Iris pigment epithelial cell (primary cell): ENCODE measurements at regions not wholly inside any gene's neighbourhood (a gene's known extent, or its start where the extent isn't known, plus 50 kb on each side); places are given as distances from the start of the nearest gene placed in this dataset.
A peak's percentile ranks its signal among the peaks of the same experiment; 100 is the strongest.

Source experiments
- DNase-seq: peaks from one replicate; pipeline ENCODE4 v3.0.0-alpha.2; 2011; ENCODE audit warnings: low read depth

DNA sequence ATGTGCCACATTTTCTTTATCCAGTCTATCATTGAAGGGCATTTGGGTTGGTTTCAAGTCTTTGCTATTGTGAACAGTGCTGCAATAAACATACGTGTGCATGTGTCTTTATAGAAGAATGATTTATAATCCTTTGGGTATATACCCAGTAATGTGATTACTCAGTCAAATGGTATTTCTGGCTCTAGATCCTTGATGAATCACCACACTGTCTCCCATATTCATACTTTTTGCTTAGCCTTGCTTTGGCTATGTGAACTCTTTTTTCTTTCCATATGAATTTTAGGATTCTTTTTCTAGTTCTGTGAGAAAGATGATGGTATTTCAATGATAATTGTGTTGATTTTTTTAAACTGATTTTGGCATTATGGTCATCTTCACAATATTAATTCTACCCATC, 530.1 kb downstream of the SLC6A15 start:
- DNase-seq: peak; percentile 88

DNA sequence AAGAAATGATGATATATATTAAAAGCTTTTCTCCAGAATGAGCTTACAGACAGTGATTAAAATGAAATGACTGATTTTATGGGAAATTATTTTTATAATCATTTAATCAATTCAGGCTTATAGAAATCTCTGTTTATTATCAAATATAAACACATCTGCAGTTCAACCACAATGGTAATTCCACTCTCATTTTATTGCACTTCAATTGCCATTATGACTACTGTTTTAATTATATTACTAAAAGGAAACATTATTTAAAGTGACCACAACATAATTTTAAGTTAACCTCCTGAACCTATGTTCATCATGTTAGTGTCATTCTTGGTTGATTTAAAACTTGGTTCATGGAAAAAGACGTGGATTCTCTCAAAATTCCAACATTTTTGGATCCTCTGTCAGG, 536.3 kb downstream of the SLC6A15 start:
- DNase-seq: no peak

DNA sequence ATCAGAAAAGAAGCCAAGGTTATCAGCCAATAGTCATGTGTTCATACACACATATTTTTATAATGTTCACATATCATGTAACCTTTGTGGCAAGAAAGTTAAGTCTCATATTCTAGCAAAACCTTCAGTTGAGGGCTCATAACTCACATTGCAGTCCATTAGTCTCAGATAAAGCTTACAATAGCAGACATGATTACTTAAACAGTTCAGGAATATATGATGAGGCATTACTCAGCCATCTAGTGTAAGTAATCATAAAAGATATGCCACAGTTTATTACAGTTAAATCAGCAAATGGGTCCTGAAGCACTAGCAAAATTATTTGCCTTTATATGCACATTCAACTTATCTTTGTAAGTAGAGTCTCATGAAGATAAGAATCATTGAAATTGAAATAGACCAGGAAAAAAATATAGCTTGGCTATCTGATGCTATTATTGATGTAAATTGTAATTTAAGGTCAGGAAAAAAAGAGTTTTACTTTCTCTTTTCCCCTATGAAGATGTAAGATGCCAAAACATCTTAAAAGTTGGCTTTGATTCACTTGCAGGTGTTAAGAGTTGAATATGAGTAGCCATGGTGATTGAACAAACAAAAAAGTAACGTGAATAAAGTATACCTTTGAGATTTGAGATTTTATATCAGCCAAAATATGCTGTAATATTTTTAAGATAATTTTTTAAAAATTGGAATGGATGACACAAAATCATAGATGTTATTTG, 537.0 kb downstream of the SLC6A15 start:
- peak; percentile 74 for DNase-seq

DNA sequence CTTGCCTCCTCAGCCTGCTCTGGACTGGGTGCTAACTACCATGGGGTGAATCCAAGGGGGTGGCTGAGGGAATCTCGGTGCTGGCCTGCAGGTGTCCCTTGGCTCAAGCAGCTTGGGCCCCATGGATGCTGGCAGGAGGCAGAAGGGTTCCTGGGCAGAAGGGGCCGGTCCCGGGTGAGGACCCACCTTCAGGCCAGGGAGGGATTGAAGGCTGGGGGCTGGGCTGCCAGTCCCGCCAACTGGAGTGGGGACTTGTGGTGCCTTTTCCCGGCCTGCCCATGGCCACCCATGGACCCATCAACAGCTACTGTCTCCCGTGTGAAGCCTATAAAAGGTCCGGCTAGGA, 550.1 kb downstream of the SLC6A15 start:
- no peak for DNase-seq

DNA sequence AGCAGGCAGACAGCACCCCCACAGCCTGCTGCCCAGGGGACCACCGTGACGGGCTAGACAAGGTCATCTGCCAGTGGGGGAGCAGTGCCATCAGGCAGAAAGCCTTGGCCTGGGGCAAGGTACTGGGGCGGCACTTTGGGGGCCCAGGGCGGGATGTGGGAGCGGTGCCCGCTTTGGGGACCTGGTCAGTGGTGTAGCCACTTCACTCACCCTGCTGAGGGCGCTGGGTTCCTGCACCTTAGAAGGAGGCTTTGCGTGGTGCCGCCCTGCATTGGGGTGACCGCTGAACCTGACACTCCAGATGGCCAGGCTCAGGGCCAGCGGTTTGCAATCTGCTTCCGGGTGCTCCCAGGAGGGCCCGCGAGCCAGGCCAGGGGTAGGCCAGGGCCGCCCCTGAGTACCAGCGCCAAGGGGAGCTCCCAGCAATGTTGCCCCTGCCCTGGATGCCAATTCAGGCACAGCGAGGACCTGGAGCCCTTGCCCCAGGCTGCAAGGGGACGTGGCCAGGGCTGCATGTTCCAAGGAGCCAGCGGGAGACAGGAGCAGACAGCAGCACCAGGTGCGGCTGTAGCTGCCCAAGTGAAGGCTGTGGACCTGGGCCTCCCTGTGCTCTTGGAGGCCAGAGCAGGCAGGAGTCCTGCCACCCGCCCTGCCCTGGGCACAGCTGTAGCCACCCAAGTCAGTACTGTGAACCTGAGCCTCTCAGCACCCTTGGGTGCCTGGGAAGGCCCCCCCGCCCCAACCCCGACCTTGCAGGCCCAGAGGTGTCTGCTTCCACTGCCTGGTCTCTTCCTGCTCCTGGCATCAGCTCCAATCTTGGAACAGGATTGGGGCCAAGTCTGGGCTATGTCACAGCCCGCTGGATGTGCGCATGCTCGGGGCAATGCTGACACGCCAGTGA, 550.7 kb downstream of the SLC6A15 start:
- DNase-seq: no peak

DNA sequence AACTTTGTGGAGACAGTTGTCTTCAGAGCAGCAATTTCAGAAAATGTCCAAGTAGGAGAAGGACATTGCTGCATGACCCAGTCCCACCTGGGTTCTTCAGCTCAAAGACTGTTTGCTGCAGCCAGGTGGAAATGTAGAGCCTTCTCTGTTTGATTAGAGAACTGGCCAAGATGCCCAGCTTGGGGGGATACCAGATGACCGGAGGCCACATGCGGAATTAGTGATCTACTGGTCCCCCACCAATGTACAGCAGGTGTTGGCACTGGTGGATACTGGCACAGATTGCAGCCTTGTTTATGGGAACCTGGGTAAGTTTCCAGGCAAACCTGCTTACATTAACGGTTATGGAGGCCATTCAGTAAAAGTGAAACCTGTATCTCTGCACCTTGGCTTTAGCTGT, 555.3 kb downstream of the SLC6A15 start:
- no peak for DNase-seq

DNA sequence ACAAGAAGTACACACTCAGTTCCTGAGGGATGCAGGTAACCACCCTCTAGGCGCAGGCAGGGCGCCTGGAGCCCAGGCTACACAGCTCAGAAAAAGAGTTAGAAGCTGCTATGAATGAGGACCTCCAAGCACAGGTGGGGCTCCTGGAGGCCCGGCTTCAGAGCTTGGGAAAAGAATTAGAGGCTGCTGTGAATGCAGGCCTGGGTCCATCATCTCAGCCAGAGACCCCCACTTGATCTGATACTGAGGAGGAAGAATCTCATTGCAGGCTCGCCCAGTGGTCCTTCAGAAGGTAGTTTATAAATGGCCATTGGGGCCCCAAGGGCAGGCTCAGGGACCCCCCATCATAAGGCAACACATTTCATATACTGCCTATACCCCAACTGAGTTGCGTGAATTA, 556.4 kb downstream of the SLC6A15 start:
- no peak for DNase-seq

DNA sequence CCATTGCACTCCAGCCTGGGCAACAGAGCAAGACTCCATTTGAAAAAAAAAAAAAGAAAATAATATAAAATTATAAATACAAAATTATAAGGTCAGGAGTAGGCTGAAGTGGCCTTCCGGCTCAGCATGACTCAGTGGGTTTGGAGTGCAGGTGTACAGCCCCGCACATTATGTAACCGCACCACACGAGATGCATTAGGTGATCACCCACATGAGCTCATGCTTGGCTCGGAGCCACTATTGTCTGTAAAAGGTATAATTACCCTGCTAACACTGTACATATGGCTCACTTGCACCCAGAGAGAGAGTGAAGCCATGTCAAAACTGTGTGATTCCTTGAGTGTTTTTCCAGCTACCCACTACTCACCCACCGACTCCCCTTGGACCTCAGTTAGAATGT, 557.0 kb downstream of the SLC6A15 start:
- no peak for DNase-seq

DNA sequence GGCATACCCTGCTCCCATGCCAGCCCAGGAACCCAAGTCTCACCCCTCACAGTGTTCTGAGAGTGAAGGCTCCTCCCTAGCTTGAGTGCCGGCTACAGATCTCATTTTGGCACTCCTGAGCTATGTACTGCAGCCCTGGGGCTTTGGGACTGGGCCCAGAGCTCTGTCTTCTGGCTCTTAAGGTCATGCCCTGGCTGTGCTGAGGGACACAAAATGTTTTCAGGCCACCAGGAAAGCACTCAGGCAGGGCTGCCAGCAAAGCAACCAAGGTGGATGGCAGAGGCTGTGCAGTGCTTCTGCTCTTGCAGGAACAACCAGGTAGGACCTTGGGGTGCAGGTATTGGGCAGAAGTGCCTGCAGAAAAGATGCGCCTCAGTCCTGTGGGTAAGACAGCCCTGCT, 564.0 kb downstream of the SLC6A15 start:
- DNase-seq: no peak

DNA sequence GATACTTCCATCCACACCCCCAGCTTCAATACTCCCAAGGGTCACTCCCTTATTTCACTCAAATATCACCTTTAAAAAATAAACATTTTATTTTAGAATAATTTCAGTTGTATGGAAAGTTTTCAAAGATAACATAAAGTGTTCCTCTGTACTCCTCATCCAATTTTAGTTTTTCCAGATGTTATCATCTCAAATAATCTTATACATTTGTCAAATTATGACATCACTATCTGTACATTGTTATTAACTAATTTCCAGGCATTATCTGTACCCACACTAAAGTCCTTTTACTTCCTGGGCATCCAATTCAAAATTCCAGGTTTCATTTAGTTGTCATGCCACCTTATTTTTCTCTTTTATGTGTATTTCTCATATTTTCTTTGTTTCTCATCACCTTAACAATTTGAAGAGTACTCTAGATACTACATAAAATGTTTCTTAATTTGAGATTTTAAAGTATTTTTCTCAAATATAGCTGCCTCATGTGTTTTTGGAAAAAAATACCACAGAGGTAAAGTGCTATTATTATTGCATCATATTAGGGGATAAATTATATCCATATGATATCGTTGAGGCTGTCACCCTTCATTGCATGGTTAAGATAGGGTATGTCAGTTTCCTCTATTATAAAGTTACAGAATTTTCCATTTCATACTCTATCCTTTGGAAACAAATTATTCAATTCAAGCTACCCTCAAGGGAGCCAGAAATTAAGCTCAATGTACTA, 571.0 kb downstream of the SLC6A15 start:
- no peak for DNase-seq

DNA sequence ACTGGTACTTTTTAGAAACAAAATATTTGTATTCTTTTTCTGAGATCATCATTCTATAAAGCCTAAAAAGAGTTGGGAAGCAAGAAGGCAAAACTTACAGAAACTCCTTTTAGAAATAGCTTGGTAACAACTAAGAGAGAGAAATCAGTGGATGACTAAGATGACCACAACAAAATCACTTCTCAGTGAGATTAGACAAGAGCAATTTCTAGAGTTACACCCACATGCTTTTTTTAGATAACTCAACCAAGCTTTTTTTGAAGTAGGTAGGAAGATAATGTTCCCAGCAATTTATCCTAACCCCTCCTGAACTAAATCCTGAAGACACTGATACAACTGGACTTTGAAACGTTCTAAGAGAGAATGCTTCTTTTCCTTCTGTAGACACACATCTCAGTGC, 576.4 kb downstream of the SLC6A15 start:
- DNase-seq: peak; percentile 45

DNA sequence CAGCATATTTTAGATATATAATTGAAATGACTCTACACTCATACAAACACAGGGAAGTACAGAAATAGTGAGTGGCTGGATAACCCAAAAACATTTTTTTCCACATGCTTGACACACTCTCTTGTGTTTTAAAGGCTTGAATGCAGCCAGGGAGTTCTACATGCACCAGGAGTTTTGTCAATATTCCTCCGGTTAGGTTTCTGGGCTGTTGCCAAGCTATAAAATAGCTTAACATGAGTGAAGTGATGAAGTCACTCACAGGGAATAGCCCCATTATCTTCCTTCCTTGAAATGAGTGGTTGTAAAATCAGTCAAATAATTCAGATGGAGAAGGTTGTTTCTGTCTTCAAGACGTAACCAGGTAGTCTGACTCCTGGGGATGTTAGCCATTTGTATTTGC, 582.7 kb downstream of the SLC6A15 start:
- DNase-seq: no peak

DNA sequence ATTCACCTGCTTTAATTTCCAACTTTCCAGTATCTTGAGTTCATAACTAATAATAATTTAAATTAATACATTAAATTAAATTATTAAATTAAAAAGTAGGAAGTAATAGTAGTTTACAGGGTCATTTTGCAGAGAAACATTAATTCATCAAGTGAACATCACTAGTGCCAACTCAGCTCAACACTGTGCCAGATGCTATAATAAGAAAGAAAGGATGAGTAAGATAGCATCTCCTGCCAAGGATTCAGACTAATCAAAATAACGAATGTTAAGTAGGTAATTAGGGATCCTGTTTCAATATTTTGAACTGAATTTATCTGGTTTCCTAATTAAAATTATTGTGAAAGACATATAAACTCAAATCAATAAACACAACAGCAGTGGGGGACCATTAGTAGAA, 596.7 kb downstream of the SLC6A15 start:
- no peak for DNase-seq

DNA sequence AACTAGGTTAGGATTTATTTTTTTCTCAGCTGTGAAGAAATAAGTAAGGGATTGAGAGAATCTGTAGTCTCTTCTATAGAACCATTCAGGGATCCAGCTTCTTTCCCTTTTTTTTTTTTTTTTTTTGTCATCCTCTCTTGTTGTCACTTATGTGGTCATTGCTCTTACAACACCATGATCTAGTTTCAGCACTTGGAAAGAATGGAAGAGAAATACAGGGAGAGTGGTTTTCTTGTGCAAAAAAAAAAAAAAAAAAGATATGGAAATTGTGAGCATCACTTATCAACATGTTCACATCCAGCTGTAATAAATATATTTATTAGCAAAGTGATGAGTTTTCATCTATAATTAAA, 599.3 kb downstream of the SLC6A15 start:
- DNase-seq: no peak

DNA sequence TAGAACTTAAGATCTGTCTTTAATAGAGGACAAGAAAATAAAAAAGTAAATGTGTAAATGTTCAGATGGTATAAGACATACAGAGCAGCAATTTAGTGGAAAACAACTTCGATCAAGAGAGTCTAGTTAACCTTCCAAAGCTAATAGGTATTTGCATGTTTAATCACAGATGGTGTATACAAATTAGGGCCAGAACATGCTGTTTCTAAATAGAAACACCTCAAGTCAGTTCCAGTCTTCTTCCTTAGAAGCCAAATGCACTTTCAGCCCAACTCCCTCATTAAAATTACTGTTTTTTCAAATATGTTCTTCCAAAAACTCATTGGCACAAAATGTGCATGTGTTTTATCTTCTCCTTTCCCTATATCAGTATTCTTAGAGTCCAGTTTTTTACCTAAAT, 604.4 kb downstream of the SLC6A15 start:
- no peak for DNase-seq

DNA sequence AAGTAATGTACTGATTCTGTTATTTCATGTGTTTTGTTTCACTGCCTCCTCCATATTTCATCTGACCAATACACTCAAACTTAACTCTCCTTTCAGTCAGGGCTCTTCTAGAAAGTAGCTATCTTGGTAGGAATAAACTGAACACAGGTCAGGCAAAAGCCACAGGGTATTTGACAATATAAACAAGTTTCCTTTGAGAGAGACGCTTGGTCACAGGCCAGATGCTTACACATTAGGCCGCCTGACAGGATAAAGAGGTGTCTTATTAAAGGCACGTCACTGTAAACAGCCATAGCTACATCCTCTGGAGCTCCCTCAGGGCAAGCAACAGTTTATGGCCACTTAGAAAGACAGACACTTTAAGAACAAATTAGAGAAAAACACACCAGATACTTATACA, 607.5 kb downstream of the SLC6A15 start:
- DNase-seq: peak; percentile 89

DNA sequence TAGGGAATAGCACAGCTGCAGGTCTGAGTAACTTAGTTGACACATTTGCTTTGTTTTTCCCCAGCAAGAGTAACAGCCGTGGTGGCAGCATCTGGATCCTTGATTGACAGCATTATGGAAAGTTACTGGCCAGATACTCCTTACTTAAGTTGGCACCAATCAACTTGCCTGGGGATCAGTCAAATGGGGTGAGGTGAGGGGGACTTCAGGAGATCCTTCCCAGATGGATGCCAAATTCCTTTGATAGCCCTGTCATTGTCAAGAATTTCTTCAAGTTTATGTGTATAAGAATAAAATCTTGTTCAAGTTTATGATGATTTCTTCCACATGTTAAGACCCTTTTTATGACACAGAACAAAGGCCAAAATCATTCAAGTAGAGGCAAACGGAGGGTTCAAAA, 618.4 kb downstream of the SLC6A15 start:
- DNase-seq: no peak

DNA sequence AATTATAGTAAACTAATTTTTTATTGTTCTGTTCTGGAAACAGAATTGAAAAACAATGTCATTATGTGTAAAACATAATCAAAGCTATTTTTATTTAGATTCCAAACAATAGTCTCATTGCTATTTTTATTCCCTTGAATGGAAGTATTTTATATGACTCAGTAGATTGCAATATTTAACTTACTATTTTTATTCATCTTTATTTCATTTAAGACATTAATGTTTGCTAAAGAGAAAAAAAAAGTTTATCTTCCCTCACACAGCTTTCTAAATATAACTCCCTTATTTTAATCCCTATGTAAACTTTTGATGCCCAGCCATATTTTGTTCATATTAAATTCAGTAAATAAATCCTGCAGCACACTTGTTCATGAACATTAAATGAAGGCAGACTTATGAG, 622.4 kb downstream of the SLC6A15 start:
- DNase-seq: no peak

DNA sequence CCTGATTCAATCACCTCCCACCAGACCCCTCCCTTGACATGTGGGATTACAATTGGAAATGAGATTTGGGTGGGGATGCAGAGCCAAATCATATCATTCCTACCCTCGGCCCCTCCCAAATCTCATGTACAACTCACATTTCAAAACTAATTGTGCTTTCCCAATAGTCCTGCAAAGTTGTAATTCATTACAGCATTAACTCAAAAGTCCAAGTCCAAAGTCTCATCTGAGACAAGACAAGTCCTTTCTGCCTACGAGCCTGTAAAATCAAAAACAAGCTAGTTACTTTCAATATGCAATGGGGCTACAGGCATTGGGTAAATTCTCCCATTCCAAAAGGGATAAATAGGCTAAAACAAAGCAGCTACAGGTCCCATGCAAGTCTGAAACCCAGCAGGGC, 634.6 kb downstream of the SLC6A15 start:
- no peak for DNase-seq

DNA sequence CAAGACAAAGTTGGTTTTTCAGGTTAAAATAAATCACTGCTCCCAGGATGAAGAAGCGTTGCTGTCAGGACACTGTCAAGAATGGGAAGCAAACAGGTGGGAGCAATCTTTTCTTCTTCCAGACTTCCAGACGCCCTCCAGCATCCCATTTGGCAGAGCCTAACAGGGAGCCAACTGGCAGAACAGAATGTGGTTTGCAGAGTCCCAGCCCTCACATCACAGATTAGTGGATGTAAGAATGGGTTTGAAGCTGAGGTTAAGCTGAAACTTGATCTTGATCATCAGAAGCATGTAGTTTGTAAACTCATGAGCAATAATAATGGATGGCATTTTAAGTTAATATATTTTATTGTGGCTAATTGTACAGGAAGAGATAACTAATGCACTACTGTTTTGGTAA, 636.4 kb downstream of the SLC6A15 start:
- DNase-seq: peak; percentile 19

DNA sequence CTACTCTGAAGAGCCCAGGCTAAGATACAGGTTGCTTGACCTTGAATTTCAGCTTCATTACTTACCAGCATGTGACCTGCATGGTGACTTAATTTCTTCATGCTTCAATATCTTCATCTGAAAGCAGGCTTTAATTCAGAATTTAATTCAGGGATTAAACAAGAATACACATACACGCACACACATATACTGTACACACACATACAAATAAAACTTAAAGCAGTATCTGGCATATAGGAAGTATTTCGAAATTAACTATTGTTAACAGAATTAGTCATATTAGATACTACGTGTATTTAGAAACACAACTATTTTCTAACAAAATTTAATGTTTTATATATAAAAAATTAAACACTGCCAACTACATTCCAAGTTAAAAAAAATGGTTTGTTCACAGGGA, 640.3 kb downstream of the SLC6A15 start:
- peak; percentile 1 for DNase-seq

DNA sequence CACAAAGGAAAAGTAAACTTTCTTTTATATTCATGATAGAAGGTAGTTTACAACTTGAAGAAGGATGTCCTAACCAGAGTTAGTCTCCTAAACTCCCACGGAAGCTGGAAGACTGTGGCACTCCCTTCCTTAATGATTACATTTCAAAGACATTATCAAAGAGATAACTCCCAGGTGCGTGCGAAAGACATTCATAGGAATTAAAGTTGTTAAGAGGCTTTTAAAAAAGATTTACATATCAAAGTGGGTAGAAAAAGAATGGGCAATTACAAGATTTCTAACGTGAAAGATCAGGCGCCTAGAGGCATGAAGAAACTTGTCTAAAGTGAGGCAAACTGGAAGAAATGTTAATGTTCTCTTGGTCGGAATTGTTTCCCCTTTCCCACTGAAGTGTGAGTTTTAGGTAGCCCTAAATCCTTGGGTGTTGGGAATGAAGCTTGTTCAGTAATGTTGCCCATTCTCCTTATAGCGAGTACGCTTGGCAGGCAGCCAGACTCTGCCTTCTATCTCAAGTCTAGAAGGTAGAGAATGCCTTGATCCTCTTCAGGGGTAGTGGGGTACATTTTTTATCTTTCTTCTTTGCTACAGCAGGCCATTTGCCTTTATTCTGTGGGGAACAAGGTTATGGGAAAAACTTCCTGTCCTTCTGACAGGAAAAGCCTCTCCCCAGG, 642.0 kb downstream of the SLC6A15 start:
- DNase-seq: no peak

DNA sequence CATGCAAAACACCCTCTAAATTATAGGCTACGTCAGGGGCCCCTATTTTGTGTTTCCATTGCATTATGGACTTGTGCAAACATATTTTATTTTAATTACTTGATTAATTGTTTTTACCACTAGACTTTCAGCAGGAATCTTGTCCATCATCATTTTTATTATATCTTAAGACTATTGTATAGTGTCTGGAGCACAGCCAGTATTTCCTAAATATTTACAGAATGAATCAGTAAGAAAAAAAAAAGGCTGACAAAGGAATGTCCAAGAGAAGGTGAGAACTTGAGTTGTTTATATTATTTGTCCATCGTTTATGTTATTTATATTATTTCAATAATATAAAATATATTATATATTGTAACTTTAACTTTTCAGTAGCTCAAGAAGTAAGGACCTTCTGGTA, 664.7 kb downstream of the SLC6A15 start:
- DNase-seq: peak; percentile 11
